Activated CD4-positive, alpha-beta memory T cell treated with anti-CD3 and anti-CD28 coated beads for 36 hours (primary cell): ENCODE measurements at regions not wholly inside any gene's neighbourhood (a gene's known extent, or its start where the extent isn't known, plus 50 kb on each side); places are given as distances from the start of the nearest gene placed in this dataset.

Experiments used
- CTCF ChIA-PET: fragments of 350-600 bp; sonication (Branson Sonifier 250); formaldehyde crosslinking; loops from one replicate; lab custom pipeline; 2021; ENCODE audit warnings: antibody characterized with exemption, inconsistent platforms; lab: Charles Lee
- POLR2A ChIA-PET: fragments of 350-600 bp; sonication (Branson Sonifier 250); formaldehyde crosslinking; loops from one replicate; lab custom pipeline; 2021; ENCODE audit warnings: antibody characterized with exemption; lab: Charles Lee
- DNase-seq: peaks from one replicate; pipeline ENCODE4 v3.0.0-alpha.2; 2020
- H3K27ac Mint-ChIP-seq: one replicate; pipeline ENCODE4 v1.8.0; 2021; ENCODE audit warnings: mixed read lengths
- H3K27me3 Mint-ChIP-seq: one replicate; pipeline ENCODE4 v1.8.0; 2021; ENCODE audit warnings: mixed read lengths
- H3K36me3 Mint-ChIP-seq: one replicate; pipeline ENCODE4 v1.8.0; 2021; ENCODE audit warnings: mixed read lengths
- H3K4me1 Mint-ChIP-seq: one replicate; pipeline ENCODE4 v1.8.0; 2021; ENCODE audit warnings: low read depth, mixed read lengths
- H3K4me3 Mint-ChIP-seq: one replicate; pipeline ENCODE4 v1.8.0; 2021; ENCODE audit warnings: mild to moderate bottlenecking, mixed read lengths
- H3K9me3 Mint-ChIP-seq: one replicate; pipeline ENCODE4 v1.8.0; 2021; ENCODE audit warnings: mixed read lengths
- intact Hi-C: fragments of 100-400 bp; cut with micrococcal nuclease; formaldehyde crosslinking; loops from one replicate; pipeline ENCODE4 v1.15.1; 2023

DNA sequence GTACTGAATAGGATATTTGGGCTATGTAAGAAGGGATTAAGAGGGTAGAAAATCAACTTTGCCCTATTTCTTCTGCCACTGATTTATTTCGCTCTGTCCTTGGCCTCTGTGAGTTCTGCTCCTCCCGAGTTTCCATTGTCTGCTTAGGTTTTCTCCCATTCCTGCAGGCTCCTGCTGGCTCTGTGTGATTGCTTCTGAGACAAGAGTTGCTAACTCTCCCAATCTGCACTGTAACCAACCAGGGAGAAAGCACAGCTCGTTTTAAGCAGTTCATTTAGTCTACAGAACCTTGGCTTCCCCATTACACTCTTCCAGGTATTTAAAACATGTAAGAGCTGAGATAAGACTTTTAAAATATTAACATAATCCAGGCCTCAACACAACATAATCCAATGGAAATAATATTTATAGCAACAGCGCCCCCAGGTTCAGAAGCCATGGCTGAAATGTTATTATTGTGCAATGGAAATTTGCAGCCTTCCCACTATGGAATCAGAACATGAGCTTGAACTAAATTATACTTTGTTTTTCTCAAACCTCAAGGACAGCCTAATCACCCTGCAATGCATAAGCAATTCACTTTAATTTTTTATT lies 203.5 kb downstream of the ERCC6L2 start:
- H3K27ac Mint-ChIP-seq = no peak overlapping the region
- POLR2A ChIA-PET = no interaction called here
- H3K27me3 Mint-ChIP-seq = peaks cover 2% of the 10 kb centered on the region
- CTCF ChIA-PET = no interaction called here
- intact Hi-C loops = no loop called here
- H3K36me3 Mint-ChIP-seq = no peaks in the 10 kb centered on the region
- H3K4me1 Mint-ChIP-seq = peaks cover 5% of the 10 kb centered on the region
- H3K4me3 Mint-ChIP-seq = no peak overlapping the region
- no peak for DNase-seq
- H3K9me3 Mint-ChIP-seq = no peaks in the 10 kb centered on the region

- no peak overlapping the region for H3K4me3 Mint-ChIP-seq
- ChIA-PET POLR2A (no interaction called here), CTCF (interaction anchor here (0.7 kb wide), 1 partner anchor 122 kb away, joined by 5 read pairs; no protein-coding TSS in a partner anchor)
- no peaks in the 10 kb centered on the region for H3K36me3 Mint-ChIP-seq
- peaks cover 4% of the 10 kb centered on the region for H3K27me3 Mint-ChIP-seq
- no peak for DNase-seq
- intact Hi-C loops = no loop called here
- H3K27ac Mint-ChIP-seq = no peak overlapping the region
- H3K4me1 Mint-ChIP-seq = peaks cover 5% of the 10 kb centered on the region
- no peaks in the 10 kb centered on the region for H3K9me3 Mint-ChIP-seq
These were observed 200.3 kb downstream of the ERCC6L2 start for GRCh38 chr9:96075757-96076156.

DNA sequence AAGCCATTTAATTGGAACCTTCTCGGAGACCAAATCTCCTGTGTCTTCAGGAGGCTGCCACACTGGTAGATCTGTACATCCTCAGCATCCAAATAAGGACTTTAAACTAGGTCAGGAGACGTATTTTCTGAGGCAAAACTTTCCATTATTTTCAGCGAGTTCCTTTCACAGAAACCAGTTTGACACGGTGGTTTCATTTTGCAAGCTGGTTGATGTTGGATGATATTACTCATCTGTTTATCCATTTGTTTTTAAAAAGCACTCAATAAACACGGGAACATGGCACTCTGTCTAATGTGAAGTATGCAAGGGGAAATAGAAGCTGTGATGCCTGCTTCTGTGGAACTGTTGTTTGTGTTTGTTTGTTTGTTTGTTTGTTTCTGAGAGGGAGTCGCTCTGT lies 199.6 kb downstream of the ERCC6L2 start:
- Mint-ChIP-seq H3K27ac (no peak overlapping the region), H3K9me3 (no peaks in the 10 kb centered on the region), H3K4me1 (peaks cover 5% of the 10 kb centered on the region), H3K27me3 (peaks cover 6% of the 10 kb centered on the region), H3K36me3 (no peaks in the 10 kb centered on the region), H3K4me3 (no peak overlapping the region)
- DNase-seq = no peak
- ChIA-PET CTCF (interaction anchor here (0.6 to 1.0 kb wide), 2 partner anchors 49 to 137 kb away, joined by 3 read pairs; no protein-coding TSS in a partner anchor), POLR2A (no interaction called here)
- intact Hi-C loops = no loop called here

GRCh38 chr9:96073531-96074480 lies 198.3 kb downstream of the ERCC6L2 start:
- peaks cover 10% of the 10 kb centered on the region for H3K27me3 Mint-ChIP-seq
- DNase-seq = no peak
- no peaks in the 10 kb centered on the region for H3K36me3 Mint-ChIP-seq
- H3K9me3 Mint-ChIP-seq = no peaks in the 10 kb centered on the region
- H3K4me3 Mint-ChIP-seq = no peak overlapping the region
- POLR2A ChIA-PET = no interaction called here
- no peak overlapping the region for H3K27ac Mint-ChIP-seq
- H3K4me1 Mint-ChIP-seq = peaks cover 5% of the 10 kb centered on the region
- CTCF ChIA-PET = interaction anchor here (0.9 to 1.2 kb wide), 3 partner anchors 12 to 264 kb away, joined by 3 read pairs; no protein-coding TSS in a partner anchor
- intact Hi-C loops = no loop called here

- POLR2A ChIA-PET = no interaction called here
- CTCF ChIA-PET = interaction anchor here (0.9 to 1.2 kb wide), 2 partner anchors 11 to 263 kb away, joined by 3 read pairs; no protein-coding TSS in a partner anchor
- H3K27ac Mint-ChIP-seq = no peak overlapping the region
- DNase-seq = no peak
- H3K9me3 Mint-ChIP-seq = no peaks in the 10 kb centered on the region
- intact Hi-C loops = no loop called here
- peaks cover 10% of the 10 kb centered on the region for H3K27me3 Mint-ChIP-seq
- no peaks in the 10 kb centered on the region for H3K36me3 Mint-ChIP-seq
- H3K4me3 Mint-ChIP-seq = no peak overlapping the region
- H3K4me1 Mint-ChIP-seq = peaks cover 5% of the 10 kb centered on the region
These were observed 197.4 kb downstream of the ERCC6L2 start for GRCh38 chr9:96072930-96073329.

GRCh38 chr9:96071815-96072124 lies 196.3 kb downstream of the ERCC6L2 start:
- CTCF ChIA-PET = interaction anchor here (0.6 kb wide), 1 partner anchor 377 kb away, joined by 3 read pairs; no protein-coding TSS in a partner anchor
- Mint-ChIP-seq H3K9me3 (no peaks in the 10 kb centered on the region), H3K27me3 (peaks cover 10% of the 10 kb centered on the region), H3K27ac (no peak overlapping the region), H3K4me3 (no peak overlapping the region), H3K4me1 (peaks cover 5% of the 10 kb centered on the region), H3K36me3 (no peaks in the 10 kb centered on the region)
- intact Hi-C loops = no loop called here
- POLR2A ChIA-PET = no interaction called here
- no peak for DNase-seq

DNA sequence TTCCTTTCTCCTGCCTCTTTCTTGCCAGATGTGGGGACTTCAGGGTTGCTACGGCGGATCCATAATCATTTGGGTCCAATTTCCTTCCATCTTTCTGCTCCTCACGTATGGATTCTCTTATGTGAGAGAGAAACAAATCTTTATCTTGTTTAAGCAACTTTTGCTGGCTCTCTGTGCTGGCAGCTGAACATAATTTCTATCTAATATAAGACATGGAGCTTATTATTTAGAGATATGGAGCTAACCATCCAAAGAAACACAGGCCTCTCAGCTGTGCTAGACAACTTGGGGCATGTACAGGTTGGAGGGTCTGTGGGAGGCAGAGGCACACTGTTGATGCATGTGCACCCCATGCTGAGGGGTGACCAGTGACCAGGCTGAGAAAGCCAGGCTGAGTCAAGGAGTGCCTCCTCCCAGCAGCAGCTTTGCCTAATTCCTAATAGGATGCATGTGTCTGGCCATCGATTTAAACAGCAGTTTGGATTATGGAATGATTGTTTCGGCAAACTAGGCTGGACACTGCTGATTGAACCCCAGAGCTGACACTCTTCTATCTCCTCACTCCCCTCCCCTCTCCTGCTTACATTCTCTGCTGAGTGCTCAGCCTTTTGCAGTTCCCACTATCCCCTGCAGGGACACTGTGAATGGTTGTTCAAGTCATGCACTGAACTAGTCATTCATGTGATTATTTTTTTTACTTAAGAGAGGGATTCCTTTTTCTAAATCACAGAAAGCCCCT lies 195.8 kb downstream of the ERCC6L2 start:
- intact Hi-C loops = no loop called here
- ChIA-PET CTCF (interaction anchor here (0.6 to 0.7 kb wide), 2 partner anchors 196 to 649 kb away, joined by 3 to 4 read pairs; partner anchors contain the start of gene ERCC6L2), POLR2A (no interaction called here)
- Mint-ChIP-seq H3K27ac (no peak overlapping the region), H3K4me1 (peaks cover 5% of the 10 kb centered on the region), H3K9me3 (no peaks in the 10 kb centered on the region), H3K27me3 (peaks cover 10% of the 10 kb centered on the region), H3K4me3 (no peak overlapping the region), H3K36me3 (no peaks in the 10 kb centered on the region)
- DNase-seq = peak; percentile 34

DNA sequence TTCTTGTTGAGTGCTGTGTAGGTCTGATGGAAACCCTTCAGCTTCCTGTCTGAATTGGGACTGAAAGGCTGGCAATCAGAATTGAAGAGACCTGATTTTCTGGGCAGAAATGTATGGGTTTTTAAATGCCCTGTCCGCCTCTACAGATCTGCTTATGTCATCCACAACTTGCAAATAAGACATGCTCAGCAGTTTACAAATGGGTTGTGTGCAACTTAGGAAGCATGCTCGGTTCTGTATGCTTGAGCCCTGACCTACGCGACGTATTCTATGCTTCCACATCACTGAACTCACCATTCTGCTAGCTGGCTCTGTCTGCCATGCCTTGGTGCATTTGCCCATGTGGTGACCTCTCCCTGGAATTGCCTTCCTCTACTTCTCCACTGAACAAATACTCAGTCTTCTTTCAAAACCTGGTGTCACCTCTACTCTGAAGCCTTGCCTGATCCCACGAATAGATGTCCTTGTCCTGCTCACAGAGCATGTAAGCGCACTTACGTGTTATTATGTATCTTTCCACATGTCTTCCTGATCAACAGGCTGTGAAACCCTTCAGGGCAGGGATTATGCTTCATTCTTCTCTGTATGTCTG lies 194.2 kb downstream of the ERCC6L2 start:
- ChIA-PET POLR2A (no interaction called here), CTCF (no interaction called here)
- DNase-seq = no peak
- Mint-ChIP-seq H3K9me3 (no peaks in the 10 kb centered on the region), H3K27ac (no peak overlapping the region), H3K4me1 (peaks cover under 1% of the 10 kb centered on the region), H3K4me3 (no peak overlapping the region), H3K36me3 (no peaks in the 10 kb centered on the region), H3K27me3 (peaks cover 10% of the 10 kb centered on the region)
- intact Hi-C loops = no loop called here

DNA sequence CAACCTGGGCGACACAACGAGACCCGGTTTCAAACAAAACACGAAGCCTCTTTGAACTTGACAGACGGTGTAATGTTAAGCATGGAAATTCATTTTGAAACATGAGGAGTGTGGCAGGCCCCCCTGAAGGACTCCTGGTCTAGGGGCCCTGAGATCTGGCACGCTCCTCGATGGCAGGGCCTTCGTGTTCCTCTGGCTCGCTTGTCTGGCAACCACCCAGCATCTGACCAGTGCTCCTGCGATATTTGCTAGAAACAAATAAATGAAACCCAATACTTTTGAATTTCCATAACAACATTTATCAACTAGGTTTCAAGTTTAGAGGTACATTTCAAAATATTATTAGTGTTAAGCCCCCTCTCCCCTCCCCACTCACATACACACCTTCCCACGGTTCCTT lies 193.0 kb downstream of the ERCC6L2 start:
- Mint-ChIP-seq H3K4me1 (no peaks in the 10 kb centered on the region), H3K4me3 (no peak overlapping the region), H3K9me3 (no peaks in the 10 kb centered on the region), H3K27me3 (peaks cover 6% of the 10 kb centered on the region), H3K27ac (no peak overlapping the region), H3K36me3 (no peaks in the 10 kb centered on the region)
- CTCF ChIA-PET = no interaction called here
- intact Hi-C loops = no loop called here
- DNase-seq = no peak
- POLR2A ChIA-PET = no interaction called here

GRCh38 chr9:96067600-96067999 lies 192.1 kb downstream of the ERCC6L2 start:
- POLR2A ChIA-PET = no interaction called here
- no peak overlapping the region for H3K4me3 Mint-ChIP-seq

DNA sequence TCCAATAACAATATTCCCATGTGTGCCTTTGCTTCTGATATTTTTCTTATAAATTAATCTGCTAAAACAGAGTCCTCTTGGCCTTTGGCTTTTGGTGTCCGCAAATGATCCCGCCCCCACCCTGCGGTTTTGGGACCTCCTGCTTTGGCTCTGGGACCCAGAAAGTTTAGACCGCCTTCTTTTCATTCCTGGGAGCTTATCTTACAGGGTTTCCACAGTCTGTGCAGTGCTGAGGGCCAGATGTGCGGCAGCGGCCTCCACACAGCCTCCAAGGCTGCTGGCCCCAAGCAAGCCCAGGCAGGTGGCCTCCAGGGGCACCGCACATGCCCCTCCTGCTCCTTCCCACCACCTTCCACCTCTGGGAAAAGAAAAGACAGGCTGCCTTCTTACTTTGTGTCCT lies 191.5 kb downstream of the ERCC6L2 start:
- DNase-seq = no peak
- ChIA-PET CTCF (no interaction called here), POLR2A (no interaction called here)
- Mint-ChIP-seq H3K9me3 (no peaks in the 10 kb centered on the region), H3K27me3 (peaks cover 6% of the 10 kb centered on the region), H3K4me3 (no peak overlapping the region), H3K4me1 (peaks cover 3% of the 10 kb centered on the region), H3K27ac (no peak overlapping the region), H3K36me3 (no peaks in the 10 kb centered on the region)
- intact Hi-C loops = no loop called here

More at GRCh38 chr9:96067600-96067999, 192.1 kb downstream of the ERCC6L2 start:
- intact Hi-C loops = no loop called here
- Mint-ChIP-seq H3K9me3 (no peaks in the 10 kb centered on the region), H3K4me1 (no peaks in the 10 kb centered on the region), H3K27ac (no peak overlapping the region), H3K36me3 (no peaks in the 10 kb centered on the region), H3K27me3 (peaks cover 6% of the 10 kb centered on the region)
- DNase-seq = no peak
- CTCF ChIA-PET = no interaction called here
